HEK293T (cell line): ENCODE measurements at regions not wholly inside any gene's neighbourhood (a gene's known extent, or its start where the extent isn't known, plus 50 kb on each side); places are given as distances from the start of the nearest gene placed in this dataset.

Experiments used
- ARNT ChIP-seq: fragments of 450-650 bp; IDR thresholded peaks from 2 replicates; pipeline ENCODE4 v1.6.1; 2017; ENCODE audit warnings: mild to moderate bottlenecking
- BHLHE40 ChIP-seq: fragments of 450-650 bp; IDR thresholded peaks from 2 replicates; pipeline ENCODE4 v1.6.1; 2016; ENCODE audit warnings: mild to moderate bottlenecking, moderate library complexity, borderline replicate concordance
- ELF4 ChIP-seq: fragments of 450-650 bp; IDR thresholded peaks from 2 replicates; pipeline ENCODE4 v1.6.1; 2017; ENCODE audit warnings: antibody characterized with exemption
- FOXK2 ChIP-seq: fragments of 450-650 bp; IDR thresholded peaks from 2 replicates; pipeline ENCODE4 v1.6.1; 2016; ENCODE audit warnings: mild to moderate bottlenecking
- FOXM1 ChIP-seq: fragments of 450-650 bp; IDR thresholded peaks from 2 replicates; pipeline ENCODE4 v1.6.1; 2017; ENCODE audit warnings: mild to moderate bottlenecking, borderline replicate concordance
- L3MBTL2 ChIP-seq: fragments of 450-650 bp; conservative IDR thresholded peaks from 2 replicates; pipeline ENCODE4 v1.6.1; 2016; ENCODE audit warnings: mild to moderate bottlenecking
- LEF1 ChIP-seq: fragments of 450-650 bp; IDR thresholded peaks from 2 replicates; pipeline ENCODE4 v1.6.1; 2017; ENCODE audit warnings: mild to moderate bottlenecking, borderline replicate concordance
- SP1 ChIP-seq: fragments of 450-650 bp; IDR thresholded peaks from 2 replicates; pipeline ENCODE4 v1.6.1; 2017
- SUZ12 ChIP-seq: fragments of 450-650 bp; IDR thresholded peaks from 2 replicates; pipeline ENCODE4 v1.6.1; 2016; ENCODE audit warnings: mild to moderate bottlenecking
- TF ChIP-seq, protein P1 (sequence below): fragments of 450-650 bp; IDR thresholded peaks from 2 replicates; pipeline ENCODE4 v1.6.1; 2016

GRCh38 chr9:89862316-89862715 lies 257.5 kb downstream of the GADD45G start:
- TF ChIP-seq FOXM1: no peak
- no peak for TF ChIP-seq FOXK2
- no peak for TF ChIP-seq L3MBTL2
- TF ChIP-seq, protein P1, sequence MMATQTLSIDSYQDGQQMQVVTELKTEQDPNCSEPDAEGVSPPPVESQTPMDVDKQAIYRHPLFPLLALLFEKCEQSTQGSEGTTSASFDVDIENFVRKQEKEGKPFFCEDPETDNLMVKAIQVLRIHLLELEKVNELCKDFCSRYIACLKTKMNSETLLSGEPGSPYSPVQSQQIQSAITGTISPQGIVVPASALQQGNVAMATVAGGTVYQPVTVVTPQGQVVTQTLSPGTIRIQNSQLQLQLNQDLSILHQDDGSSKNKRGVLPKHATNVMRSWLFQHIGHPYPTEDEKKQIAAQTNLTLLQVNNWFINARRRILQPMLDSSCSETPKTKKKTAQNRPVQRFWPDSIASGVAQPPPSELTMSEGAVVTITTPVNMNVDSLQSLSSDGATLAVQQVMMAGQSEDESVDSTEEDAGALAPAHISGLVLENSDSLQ: no peak
- no peak for TF ChIP-seq BHLHE40
- no peak for TF ChIP-seq SP1
- TF ChIP-seq SUZ12: no peak
- no peak for TF ChIP-seq ARNT
- TF ChIP-seq ELF4: no peak
- TF ChIP-seq LEF1: no peak
